Body of pancreas (tissue), 4 donors: ENCODE measurements at regions not wholly inside any gene's neighbourhood (a gene's known extent, or its start where the extent isn't known, plus 50 kb on each side); places are given as distances from the start of the nearest gene placed in this dataset.

Experiments used
- CTCF ChIP-seq, 7 experiments: fragments of 450-650 bp in 4 of 7; fragments of 200-600 bp in 3 of 7; sonication (generic) in 3 of 7; IDR thresholded peaks; one replicate each; pipeline ENCODE4 v1.5.1; 2016 to 2019; ENCODE audit warnings: antibody characterized with exemption in 7 of 7
- POLR2A ChIP-seq, 3 donors: fragments of 450-650 bp; IDR thresholded peaks; one replicate each; pipeline ENCODE4 v1.6.1; 2016; ENCODE audit warnings: antibody characterized with exemption in 3 of 3, mild to moderate bottlenecking in 2 of 3

- no peak for TF ChIP-seq POLR2A (IDR thresholded peaks at IDR 0.05)
- no peak for TF ChIP-seq CTCF (IDR thresholded peaks at IDR 0.05)
These were observed 461.9 kb downstream of the SPRY1 start for GRCh38 chr4:123858465-123858864.
